Loucy (cell line): ENCODE measurements at regions not wholly inside any gene's neighbourhood (a gene's known extent, or its start where the extent isn't known, plus 50 kb on each side); places are given as distances from the start of the nearest gene placed in this dataset.
"Not testable (repeated sequence)": the region's sequence is repeated elsewhere in the genome, so short reads cannot be mapped to it uniquely, and the experiment has no call there.

Experiments
- H2AFZ ChIP-seq: fragments of 200-600 bp; sonication (generic); 2 replicates; pipeline ENCODE4 v1.6.0; 2016; ENCODE audit warnings: antibody characterized with exemption, mild to moderate bottlenecking, low read length, moderate library complexity
- H3F3A ChIP-seq: fragments of 200-600 bp; 2 replicates; pipeline ENCODE4 v1.6.0; 2016; ENCODE audit warnings: antibody characterized with exemption, low read depth, mild to moderate bottlenecking
- H3K27me3 ChIP-seq: fragments of 200-600 bp; sonication (generic); 2 replicates; pipeline ENCODE4 v1.6.1; 2014; ENCODE audit warnings: low read length, mild to moderate bottlenecking; ENCODE audit not compliant: insufficient read depth, poor library complexity, severe bottlenecking
- H3K36me3 ChIP-seq: fragments of 200-600 bp; sonication (generic); 2 replicates; pipeline ENCODE4 v1.6.1; 2016; ENCODE audit warnings: low read length; ENCODE audit not compliant: insufficient read depth
- H3K4me1 ChIP-seq: fragments of 200-600 bp; sonication (generic); 2 replicates; pipeline ENCODE4 v1.5.1; 2014; ENCODE audit warnings: low read length, mild to moderate bottlenecking; ENCODE audit not compliant: insufficient read depth, poor library complexity, severe bottlenecking
- H3K4me2 ChIP-seq: fragments of 200-600 bp; sonication (generic); 2 replicates; pipeline ENCODE4 v1.6.0; 2014; ENCODE audit warnings: antibody characterized with exemption, low read length, low read depth, mild to moderate bottlenecking; ENCODE audit not compliant: poor library complexity, severe bottlenecking
- H3K4me3 ChIP-seq: fragments of 200-600 bp; sonication (generic); 2 replicates; pipeline ENCODE4 v1.5.1; 2014; ENCODE audit warnings: low read length, mild to moderate bottlenecking, mixed read lengths; ENCODE audit not compliant: poor library complexity, severe bottlenecking
- H3K79me2 ChIP-seq: fragments of 200-600 bp; sonication (generic); 2 replicates; pipeline ENCODE4 v1.6.1; 2014; ENCODE audit warnings: low read length; ENCODE audit not compliant: insufficient read depth
- H3K9ac ChIP-seq: fragments of 200-600 bp; sonication (generic); 2 replicates; pipeline ENCODE4 v1.6.0; 2014; ENCODE audit warnings: mild to moderate bottlenecking, low read depth, low read length, moderate library complexity; ENCODE audit not compliant: poor library complexity, severe bottlenecking
- H3K9me2 ChIP-seq: fragments of 200-600 bp; sonication (generic); replicated peaks from 2 replicates; pipeline ENCODE4 v1.6.1; 2016; ENCODE audit warnings: low read depth, low read length, mixed read lengths
- H3K9me3 ChIP-seq: fragments of 200-600 bp; sonication (generic); 2 replicates; pipeline ENCODE4 v1.6.1; 2014; ENCODE audit warnings: mild to moderate bottlenecking, antibody characterized with exemption, low read length, low read depth; ENCODE audit not compliant: insufficient read depth
- H4K20me1 ChIP-seq: fragments of 200-600 bp; sonication (generic); 2 replicates; pipeline ENCODE4 v1.6.0; 2014; ENCODE audit warnings: antibody characterized with exemption, low read length, mild to moderate bottlenecking; ENCODE audit not compliant: insufficient read depth, poor library complexity, severe bottlenecking
- EZH2phosphoT487 ChIP-seq: fragments of 200-600 bp; IDR thresholded peaks from 2 replicates; pipeline ENCODE4 v1.6.1; 2018; ENCODE audit warnings: antibody characterized with exemption, mild to moderate bottlenecking, moderate library complexity, borderline replicate concordance
- TF ChIP-seq, protein P1 (sequence below): fragments of 200-600 bp; sonication (generic); conservative IDR thresholded peaks from 2 replicates; pipeline ENCODE4 v1.5.1; 2014; ENCODE audit warnings: mild to moderate bottlenecking, antibody characterized with exemption, low read length

DNA sequence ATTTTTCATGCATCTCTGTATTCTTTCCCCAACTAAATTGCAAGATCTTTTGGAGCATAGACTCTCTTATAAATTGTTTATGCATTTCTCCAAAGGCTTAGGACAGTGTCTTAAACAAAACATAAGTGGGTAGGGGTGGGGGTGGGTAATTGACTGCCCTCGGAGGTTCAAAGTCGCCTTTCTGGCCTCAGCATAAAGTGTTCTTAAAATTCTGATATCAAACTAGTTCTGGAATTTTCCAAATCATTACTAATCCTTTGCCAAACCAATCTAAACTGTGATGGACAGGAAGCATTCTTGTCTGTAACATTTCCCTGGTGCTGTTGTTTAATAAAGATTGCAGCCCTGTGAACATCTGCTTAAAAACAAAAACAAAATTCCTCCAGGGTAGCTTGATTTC, 61.8 kb upstream of the FAT3 start:
- Histone ChIP-seq H3K9me2 (no peaks in the 10 kb centered on the region), H4K20me1 (no peaks in the 10 kb centered on the region), H3K36me3 (no peaks in the 10 kb centered on the region), H2AFZ (no peak overlapping the region), H3K79me2 (no peaks in the 10 kb centered on the region), H3K9me3 (no peaks in the 10 kb centered on the region), H3K9ac (no peak overlapping the region), H3K4me2 (no peak overlapping the region), H3K4me3 (no peak overlapping the region), H3K4me1 (peaks cover 20% of the 10 kb centered on the region), H3K27me3 (no peaks in the 10 kb centered on the region), H3F3A (0 out of 2 replicates have a peak, but pooled peaks cover 5% of the 10 kb centered on the region)
- TF ChIP-seq, protein P1, sequence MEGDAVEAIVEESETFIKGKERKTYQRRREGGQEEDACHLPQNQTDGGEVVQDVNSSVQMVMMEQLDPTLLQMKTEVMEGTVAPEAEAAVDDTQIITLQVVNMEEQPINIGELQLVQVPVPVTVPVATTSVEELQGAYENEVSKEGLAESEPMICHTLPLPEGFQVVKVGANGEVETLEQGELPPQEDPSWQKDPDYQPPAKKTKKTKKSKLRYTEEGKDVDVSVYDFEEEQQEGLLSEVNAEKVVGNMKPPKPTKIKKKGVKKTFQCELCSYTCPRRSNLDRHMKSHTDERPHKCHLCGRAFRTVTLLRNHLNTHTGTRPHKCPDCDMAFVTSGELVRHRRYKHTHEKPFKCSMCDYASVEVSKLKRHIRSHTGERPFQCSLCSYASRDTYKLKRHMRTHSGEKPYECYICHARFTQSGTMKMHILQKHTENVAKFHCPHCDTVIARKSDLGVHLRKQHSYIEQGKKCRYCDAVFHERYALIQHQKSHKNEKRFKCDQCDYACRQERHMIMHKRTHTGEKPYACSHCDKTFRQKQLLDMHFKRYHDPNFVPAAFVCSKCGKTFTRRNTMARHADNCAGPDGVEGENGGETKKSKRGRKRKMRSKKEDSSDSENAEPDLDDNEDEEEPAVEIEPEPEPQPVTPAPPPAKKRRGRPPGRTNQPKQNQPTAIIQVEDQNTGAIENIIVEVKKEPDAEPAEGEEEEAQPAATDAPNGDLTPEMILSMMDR, result no peak
- no peak for TF ChIP-seq EZH2phosphoT487

DNA sequence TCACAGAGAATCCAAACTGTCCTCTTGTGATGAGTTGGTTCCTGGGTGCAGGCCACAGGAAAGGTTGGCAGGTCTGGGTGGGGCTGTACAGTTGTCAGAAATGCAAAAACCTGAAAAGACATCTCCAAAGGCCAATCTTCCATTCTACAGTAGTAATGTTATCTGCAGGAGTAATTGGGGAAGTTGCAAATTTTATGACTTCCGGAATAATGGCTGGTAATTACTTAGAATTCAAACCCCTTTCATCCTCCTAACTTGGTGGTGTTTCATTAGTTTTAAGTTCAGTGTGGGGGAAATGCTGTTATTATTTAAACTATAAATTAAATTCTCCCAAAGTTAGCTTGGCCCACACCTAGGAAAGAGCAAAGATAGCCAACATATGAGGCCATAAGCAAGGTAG, 64.7 kb upstream of the FAT3 start:
- Histone ChIP-seq H3K4me3 (peak overlapping the region; percentile 36), H3K9ac (no peak overlapping the region), H3K36me3 (no peaks in the 10 kb centered on the region), H3K4me1 (peaks cover 37% of the 10 kb centered on the region), H4K20me1 (no peaks in the 10 kb centered on the region), H2AFZ (no peak overlapping the region), H3K79me2 (no peaks in the 10 kb centered on the region), H3F3A (0 out of 2 replicates have a peak, but pooled peaks cover 5% of the 10 kb centered on the region), H3K4me2 (peak overlapping the region; percentile 56), H3K9me2 (no peaks in the 10 kb centered on the region), H3K27me3 (no peaks in the 10 kb centered on the region), H3K9me3 (no peaks in the 10 kb centered on the region)
- no peak for TF ChIP-seq EZH2phosphoT487
- TF ChIP-seq, protein P1, result no peak

- not testable (repeated sequence) for H3K4me3 ChIP-seq, H3K79me2 ChIP-seq, H3K9ac ChIP-seq, H3K9me3 ChIP-seq, H2AFZ ChIP-seq, H3K4me2 ChIP-seq, H3K9me2 ChIP-seq, H4K20me1 ChIP-seq, H3K36me3 ChIP-seq, H3F3A ChIP-seq, H3K27me3 ChIP-seq
- H3K4me1 ChIP-seq, result peaks cover 37% of the 10 kb centered on the region
Observed at GRCh38 chr11:92157390-92157789, 67.2 kb upstream of the FAT3 start.

GRCh38 chr11:92154611-92155010, 70.0 kb upstream of the FAT3 start:
- Histone ChIP-seq H3K9me2 (no peaks in the 10 kb centered on the region), H3K79me2 (no peaks in the 10 kb centered on the region), H2AFZ (no peak overlapping the region), H3K9ac (no peak overlapping the region), H3K4me1 (peaks cover 20% of the 10 kb centered on the region), H4K20me1 (no peaks in the 10 kb centered on the region), H3K9me3 (no peaks in the 10 kb centered on the region), H3K36me3 (no peaks in the 10 kb centered on the region), H3K27me3 (no peaks in the 10 kb centered on the region), H3F3A (0 out of 2 replicates have a peak, but pooled peaks cover 2% of the 10 kb centered on the region), H3K4me2 (no peak overlapping the region), H3K4me3 (no peak overlapping the region)
- TF ChIP-seq EZH2phosphoT487, result no peak
- TF ChIP-seq, protein P1, result no peak
